IMR-90 (cell line): ENCODE measurements at regions not wholly inside any gene's neighbourhood (a gene's known extent, or its start where the extent isn't known, plus 50 kb on each side); places are given as distances from the start of the nearest gene placed in this dataset.

Experiments used
- ATAC-seq: fragments of 200-7000 bp; cut with Tn5 transposase; 2 replicates; pipeline ENCODE4 v1.9.1; 2020; ENCODE audit warnings: low read depth, mild to moderate bottlenecking, moderate library complexity
- BruUV-seq: library from RNA; stranded (reverse); fragments of 400-500 nt; replicated peaks from 2 replicates; lab custom pipeline; 2021; lab: Mats Ljungman, UMichigan
- CTCF ChIA-PET: fragments of 300-600 bp; formaldehyde crosslinking; extraction: SDS; loops from one replicate; lab custom pipeline; 2021; ENCODE audit warnings: antibody characterized with exemption; lab: Yijun Ruan, JAX
- POLR2A ChIA-PET: fragments of 300-600 bp; sonication (Branson Sonifier 250); formaldehyde crosslinking; loops from one replicate; lab custom pipeline; 2022; ENCODE audit warnings: antibody characterized with exemption; ENCODE audit not compliant: unreplicated experiment; lab: Charles Lee
- DNase-seq: peaks from one replicate; pipeline ENCODE4 v3.0.0; 2013
- H2AFZ ChIP-seq: replicated peaks from 2 replicates; pipeline ENCODE3; 2013; ENCODE audit warnings: low read length, mild to moderate bottlenecking; ENCODE audit not compliant: poor library complexity
- H2AK5ac ChIP-seq: 2 replicates; pipeline ENCODE4 v1.6.1; 2013; ENCODE audit warnings: low read depth, low read length, inconsistent platforms
- H2AK9ac ChIP-seq: replicated peaks from 2 replicates; pipeline ENCODE3; 2013; ENCODE audit warnings: mild to moderate bottlenecking, low read depth, low read length, moderate library complexity; ENCODE audit not compliant: poor library complexity
- H2BK120ac ChIP-seq: 2 replicates; pipeline ENCODE4 v1.6.1; 2013; ENCODE audit warnings: low read depth, low read length, inconsistent platforms
- H2BK15ac ChIP-seq: 3 replicates; pipeline ENCODE4 v1.6.1; 2013; ENCODE audit warnings: low read depth, low read length, inconsistent platforms
- H2BK20ac ChIP-seq: 2 replicates; pipeline ENCODE4 v1.6.1; 2013; ENCODE audit warnings: low read depth, mild to moderate bottlenecking, inconsistent platforms, low read length, moderate library complexity
- H2BK5ac ChIP-seq: 2 replicates; pipeline ENCODE4 v1.6.1; 2013; ENCODE audit warnings: mild to moderate bottlenecking, low read depth, low read length, inconsistent platforms; ENCODE audit not compliant: poor library complexity, severe bottlenecking
- H3K14ac ChIP-seq: replicated peaks from 2 replicates; pipeline ENCODE4 v1.6.1; 2013; ENCODE audit warnings: low read depth, low read length, inconsistent platforms
- H3K18ac ChIP-seq: 2 replicates; pipeline ENCODE4 v1.6.1; 2013; ENCODE audit warnings: low read depth, low read length, control low read depth
- H3K23ac ChIP-seq: 2 replicates; pipeline ENCODE4 v1.6.1; 2013; ENCODE audit warnings: low read depth, low read length, inconsistent platforms
- H3K27ac ChIP-seq: 2 replicates; pipeline ENCODE4 v1.5.1; 2013; ENCODE audit warnings: mild to moderate bottlenecking, control low read depth, low read length; ENCODE audit not compliant: insufficient read depth
- H3K27me3 ChIP-seq: 2 replicates; pipeline ENCODE4 v1.6.1; 2013; ENCODE audit warnings: low read length; ENCODE audit not compliant: control insufficient read depth, insufficient read depth
- H3K36me3 ChIP-seq: 2 replicates; pipeline ENCODE4 v1.6.1; 2013; ENCODE audit warnings: low read length, mixed read lengths; ENCODE audit not compliant: control insufficient read depth, insufficient read depth
- H3K4ac ChIP-seq: 2 replicates; pipeline ENCODE4 v1.6.1; 2013; ENCODE audit warnings: low read depth, low read length, inconsistent platforms
- H3K4me1 ChIP-seq: 2 replicates; pipeline ENCODE4 v1.6.1; 2013; ENCODE audit warnings: low read length, mixed read lengths; ENCODE audit not compliant: control insufficient read depth, insufficient read depth
- H3K4me2 ChIP-seq: 2 replicates; pipeline ENCODE4 v1.6.1; 2013; ENCODE audit warnings: low read depth, mild to moderate bottlenecking, control low read depth, low read length, moderate library complexity
- H3K4me3 ChIP-seq: 2 replicates; pipeline ENCODE4 v1.5.1; 2013; ENCODE audit warnings: low read depth, mild to moderate bottlenecking, control low read depth, low read length, moderate library complexity; ENCODE audit not compliant: insufficient read depth
- H3K56ac ChIP-seq: 2 replicates; pipeline ENCODE4 v1.6.1; 2013; ENCODE audit warnings: low read length, inconsistent platforms; ENCODE audit not compliant: insufficient read depth; ENCODE audit errors: extremely low read depth
- H3K79me1 ChIP-seq, 2 experiments: 2 replicates each; pipeline ENCODE4 v1.6.1; 2013; ENCODE audit warnings: low read length in 2 of 2, inconsistent platforms in 1 of 2, low read depth in 1 of 2
- H3K9ac ChIP-seq: 2 replicates; pipeline ENCODE4 v1.6.1; 2013; ENCODE audit warnings: low read depth, low read length, control low read depth
- H3K9me1 ChIP-seq: 2 replicates; pipeline ENCODE4 v1.6.1; 2013; ENCODE audit warnings: low read length, inconsistent platforms; ENCODE audit not compliant: insufficient read depth
- H3K9me3 ChIP-seq: 2 replicates; pipeline ENCODE4 v1.6.1; 2013; ENCODE audit warnings: low read length; ENCODE audit not compliant: control insufficient read depth, insufficient read depth
- H4K20me1 ChIP-seq: 2 replicates; pipeline ENCODE4 v1.6.1; 2013; ENCODE audit warnings: low read length, inconsistent platforms; ENCODE audit not compliant: insufficient read depth
- H4K5ac ChIP-seq: 2 replicates; pipeline ENCODE4 v1.6.1; 2013; ENCODE audit warnings: mild to moderate bottlenecking, low read depth, low read length, control low read depth
- H4K8ac ChIP-seq, 2 experiments: 2 replicates each; pipeline ENCODE4 v1.6.1; 2013; ENCODE audit warnings: low read depth in 2 of 2, low read length in 2 of 2, control low read depth in 1 of 2, inconsistent platforms in 1 of 2
- H4K91ac ChIP-seq: 2 replicates; pipeline ENCODE4 v1.6.1; 2013; ENCODE audit warnings: low read depth, low read length, inconsistent platforms; ENCODE audit not compliant: insufficient read depth
- BHLHE40 ChIP-seq: fragments of 150-350 bp; IDR thresholded peaks from 2 replicates; pipeline ENCODE4 v1.6.1; 2016; ENCODE audit warnings: mild to moderate bottlenecking, low read depth, low read length
- CEBPB ChIP-seq: IDR thresholded peaks from 2 replicates; pipeline ENCODE4 v1.6.1; 2012; ENCODE audit warnings: low read depth, low read length, improper control_type of control experiment
- CHD1 ChIP-seq: IDR thresholded peaks from 2 replicates; pipeline ENCODE4 v1.6.1; 2012; ENCODE audit warnings: low read depth, low read length, improper control_type of control experiment
- FOS ChIP-seq: fragments of 150-350 bp; IDR thresholded peaks from 2 replicates; pipeline ENCODE4 v1.6.1; 2016; ENCODE audit warnings: low read depth, low read length
- MAFK ChIP-seq: IDR thresholded peaks from 2 replicates; pipeline ENCODE4 v1.6.1; 2012; ENCODE audit warnings: low read depth, low read length, improper control_type of control experiment
- MAZ ChIP-seq: IDR thresholded peaks from 2 replicates; pipeline ENCODE4 v1.6.1; 2012; ENCODE audit warnings: low read depth, mild to moderate bottlenecking, low read length, improper control_type of control experiment, moderate library complexity, borderline replicate concordance
- NFE2L2 ChIP-seq: fragments of 150-350 bp; IDR thresholded peaks from 2 replicates; pipeline ENCODE4 v1.6.1; 2016; ENCODE audit warnings: low read depth, mild to moderate bottlenecking, low read length
- POLR2A ChIP-seq: IDR thresholded peaks from 2 replicates; pipeline ENCODE4 v1.6.1; 2012; ENCODE audit warnings: mild to moderate bottlenecking, low read depth, low read length
- RAD21 ChIP-seq: IDR thresholded peaks from 2 replicates; pipeline ENCODE4 v1.6.1; 2012; ENCODE audit warnings: low read length, improper control_type of control experiment
- RCOR1 ChIP-seq: IDR thresholded peaks from 2 replicates; pipeline ENCODE4 v1.6.1; 2012; ENCODE audit warnings: mild to moderate bottlenecking, low read length, improper control_type of control experiment; ENCODE audit not compliant: insufficient replicate concordance
- RFX5 ChIP-seq: IDR thresholded peaks from 2 replicates; pipeline ENCODE4 v1.8.0; 2012; ENCODE audit warnings: low read depth, mild to moderate bottlenecking, low read length, moderate library complexity
- SMC3 ChIP-seq: fragments of 150-350 bp; IDR thresholded peaks from 2 replicates; pipeline ENCODE4 v1.6.1; 2016; ENCODE audit warnings: low read depth, mild to moderate bottlenecking, antibody characterized with exemption, low read length, moderate library complexity
- WGBS, 2 experiments: methylation state at CpG; one replicate each; pipeline versions ENCODE4 v1.1.5 to v1.1.7; 2013; ENCODE audit warnings: missing lambda C conversion rate in 2 of 2; ENCODE audit not compliant: insufficient read length in 1 of 2; ENCODE audit errors: extremely low coverage in 2 of 2; 5-methylcytosine and 5-hydroxymethylcytosine counted together
- dilution Hi-C: fragments of 300-500 bp; cut with HindIII; formaldehyde crosslinking; loops from one replicate; pipeline ENCODE4 v1.14.3; 2018; ENCODE audit warnings: low sequenced_read_pairs; ENCODE audit not compliant: unreplicated experiment
- in situ Hi-C: fragments of 300-500 bp; cut with MboI; formaldehyde crosslinking; loops from 3 replicates; pipeline ENCODE4 v1.14.3; 2019; ENCODE audit warnings: low sequenced_read_pairs, inconsistent platforms, mixed read lengths
- intact Hi-C: fragments of 100-400 bp; cut with micrococcal nuclease; formaldehyde crosslinking; loops from 2 replicates; pipeline ENCODE4 v1.10.0; 2022
- TF ChIP-seq, protein P1 (sequence below): fragments of 150-350 bp; IDR thresholded peaks from 2 replicates; pipeline ENCODE4 v1.6.1; 2016; ENCODE audit warnings: low read depth, mild to moderate bottlenecking, low read length, moderate library complexity, borderline replicate concordance
- TF ChIP-seq, protein P2 (sequence below): conservative IDR thresholded peaks from 2 replicates; pipeline ENCODE4 v1.5.1; 2012; ENCODE audit warnings: mild to moderate bottlenecking, low read depth, low read length, improper control_type of control experiment
- TF ChIP-seq, protein P3 (sequence below): fragments of 150-350 bp; IDR thresholded peaks from 2 replicates; pipeline ENCODE4 v1.6.1; 2017; ENCODE audit warnings: mild to moderate bottlenecking, antibody characterized with exemption, low read length, low read depth

DNA sequence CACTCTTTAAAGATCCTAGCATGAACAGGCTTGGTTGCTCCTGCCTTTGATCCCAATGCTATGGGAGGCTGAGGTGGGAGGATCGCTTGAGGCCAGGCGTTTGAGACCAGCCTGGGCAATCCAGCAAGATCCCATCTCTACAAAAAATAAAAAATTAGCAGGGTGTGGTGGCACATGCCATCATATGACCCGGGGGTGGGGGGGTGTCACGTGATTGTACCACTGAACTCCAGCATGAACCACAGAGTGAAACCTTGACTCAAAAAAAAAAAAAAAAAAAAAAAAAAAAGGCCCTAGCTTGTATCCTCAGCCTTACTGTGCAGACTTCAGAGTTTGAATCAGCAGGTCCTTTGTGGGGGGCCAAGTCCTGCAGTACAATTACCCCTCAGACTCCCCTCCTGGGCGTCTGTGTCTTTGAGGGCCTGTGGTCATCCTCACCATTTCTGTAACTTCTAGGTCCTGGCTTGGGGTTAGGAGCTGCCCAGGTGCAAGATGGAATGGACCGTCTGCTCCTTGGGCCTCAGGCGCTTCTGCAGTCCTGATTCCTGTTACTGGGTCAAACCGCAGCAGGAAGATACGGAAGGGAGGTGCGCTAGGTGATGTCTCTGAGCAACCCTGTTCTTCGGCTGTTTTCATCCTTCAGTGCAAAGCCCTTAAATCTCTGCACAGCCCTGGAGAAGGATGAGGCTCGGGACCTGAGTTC is 208.1 kb downstream of the CTTN start:
- POLR2A ChIA-PET, result no interaction called here

More for the DNA sequence above, 208.1 kb downstream of the CTTN start:
- dilution Hi-C loops (no loop called here), intact Hi-C loops (no loop called here), in situ Hi-C loops (no loop called here)
- Histone ChIP-seq H2BK20ac (no peak overlapping the region), H3K18ac (no peak overlapping the region), H3K27ac (no peak overlapping the region), H4K91ac (no peak overlapping the region), H2AFZ (no peak overlapping the region), H2BK120ac (no peak overlapping the region), H3K14ac (no peak overlapping the region), H3K4me2 (no peak overlapping the region), H3K4me1 (peaks cover 8% of the 10 kb centered on the region; the same call in 1 of the 2 replicates), H2AK9ac (no peak overlapping the region), H4K5ac (no peak overlapping the region), H2AK5ac (no peak overlapping the region), H3K9me1 (no peaks in the 10 kb centered on the region; the same call in 1 of the 2 replicates), H2BK15ac (no peak overlapping the region), H3K4ac (no peak overlapping the region), H3K9ac (no peak overlapping the region), H3K4me3 (no peak overlapping the region), H3K9me3 (no peaks in the 10 kb centered on the region), H4K8ac (no peak overlapping the region), H3K56ac (no peak overlapping the region), H3K27me3 (peaks cover 2% of the 10 kb centered on the region; the same call in 1 of the 2 replicates), H3K23ac (no peak overlapping the region), H3K36me3 (no peaks in the 10 kb centered on the region), H4K20me1 (peaks cover 10% of the 10 kb centered on the region; the same call in 1 of the 2 replicates), H3K79me1 (no peaks in the 10 kb centered on the region), H2BK5ac (no peak overlapping the region)
- no TSS peak for BruUV-seq
- DNase-seq (no peak), ATAC-seq (no peak)
- CTCF ChIA-PET, result no interaction called here
- TF ChIP-seq, protein P1, sequence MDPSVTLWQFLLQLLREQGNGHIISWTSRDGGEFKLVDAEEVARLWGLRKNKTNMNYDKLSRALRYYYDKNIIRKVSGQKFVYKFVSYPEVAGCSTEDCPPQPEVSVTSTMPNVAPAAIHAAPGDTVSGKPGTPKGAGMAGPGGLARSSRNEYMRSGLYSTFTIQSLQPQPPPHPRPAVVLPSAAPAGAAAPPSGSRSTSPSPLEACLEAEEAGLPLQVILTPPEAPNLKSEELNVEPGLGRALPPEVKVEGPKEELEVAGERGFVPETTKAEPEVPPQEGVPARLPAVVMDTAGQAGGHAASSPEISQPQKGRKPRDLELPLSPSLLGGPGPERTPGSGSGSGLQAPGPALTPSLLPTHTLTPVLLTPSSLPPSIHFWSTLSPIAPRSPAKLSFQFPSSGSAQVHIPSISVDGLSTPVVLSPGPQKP, result no peak
- TF ChIP-seq CHD1, result no peak
- TF ChIP-seq RFX5, result no peak
- TF ChIP-seq BHLHE40, result no peak
- TF ChIP-seq CEBPB, result no peak
- TF ChIP-seq SMC3, result no peak
- TF ChIP-seq, protein P2, sequence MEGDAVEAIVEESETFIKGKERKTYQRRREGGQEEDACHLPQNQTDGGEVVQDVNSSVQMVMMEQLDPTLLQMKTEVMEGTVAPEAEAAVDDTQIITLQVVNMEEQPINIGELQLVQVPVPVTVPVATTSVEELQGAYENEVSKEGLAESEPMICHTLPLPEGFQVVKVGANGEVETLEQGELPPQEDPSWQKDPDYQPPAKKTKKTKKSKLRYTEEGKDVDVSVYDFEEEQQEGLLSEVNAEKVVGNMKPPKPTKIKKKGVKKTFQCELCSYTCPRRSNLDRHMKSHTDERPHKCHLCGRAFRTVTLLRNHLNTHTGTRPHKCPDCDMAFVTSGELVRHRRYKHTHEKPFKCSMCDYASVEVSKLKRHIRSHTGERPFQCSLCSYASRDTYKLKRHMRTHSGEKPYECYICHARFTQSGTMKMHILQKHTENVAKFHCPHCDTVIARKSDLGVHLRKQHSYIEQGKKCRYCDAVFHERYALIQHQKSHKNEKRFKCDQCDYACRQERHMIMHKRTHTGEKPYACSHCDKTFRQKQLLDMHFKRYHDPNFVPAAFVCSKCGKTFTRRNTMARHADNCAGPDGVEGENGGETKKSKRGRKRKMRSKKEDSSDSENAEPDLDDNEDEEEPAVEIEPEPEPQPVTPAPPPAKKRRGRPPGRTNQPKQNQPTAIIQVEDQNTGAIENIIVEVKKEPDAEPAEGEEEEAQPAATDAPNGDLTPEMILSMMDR, result no peak
- TF ChIP-seq RCOR1, result no peak
- no peak for TF ChIP-seq FOS
- TF ChIP-seq, protein P3, sequence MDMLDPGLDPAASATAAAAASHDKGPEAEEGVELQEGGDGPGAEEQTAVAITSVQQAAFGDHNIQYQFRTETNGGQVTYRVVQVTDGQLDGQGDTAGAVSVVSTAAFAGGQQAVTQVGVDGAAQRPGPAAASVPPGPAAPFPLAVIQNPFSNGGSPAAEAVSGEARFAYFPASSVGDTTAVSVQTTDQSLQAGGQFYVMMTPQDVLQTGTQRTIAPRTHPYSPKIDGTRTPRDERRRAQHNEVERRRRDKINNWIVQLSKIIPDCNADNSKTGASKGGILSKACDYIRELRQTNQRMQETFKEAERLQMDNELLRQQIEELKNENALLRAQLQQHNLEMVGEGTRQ, result no peak
- no peak for TF ChIP-seq POLR2A
- no peak for TF ChIP-seq MAFK
- TF ChIP-seq MAZ, result no peak
- no peak for TF ChIP-seq RAD21
- TF ChIP-seq NFE2L2, result no peak
- 92% methylated on average over 4 of the region's 12 CpGs; no CpG with 5 or more reads in 1 of the 2 experiments for WGBS, 2 experiments
